Right lung (tissue), 2 donors: ENCODE measurements at regions not wholly inside any gene's neighbourhood (a gene's known extent, or its start where the extent isn't known, plus 50 kb on each side); places are given as distances from the start of the nearest gene placed in this dataset.
"Not testable (repeated sequence)": the region's sequence is repeated elsewhere in the genome, so short reads cannot be mapped to it uniquely, and the experiment has no call there.

Source experiments
- DNase-seq, 2 donors: peaks; one replicate each; pipeline ENCODE4 v3.0.0-alpha.2; 2013

DNA sequence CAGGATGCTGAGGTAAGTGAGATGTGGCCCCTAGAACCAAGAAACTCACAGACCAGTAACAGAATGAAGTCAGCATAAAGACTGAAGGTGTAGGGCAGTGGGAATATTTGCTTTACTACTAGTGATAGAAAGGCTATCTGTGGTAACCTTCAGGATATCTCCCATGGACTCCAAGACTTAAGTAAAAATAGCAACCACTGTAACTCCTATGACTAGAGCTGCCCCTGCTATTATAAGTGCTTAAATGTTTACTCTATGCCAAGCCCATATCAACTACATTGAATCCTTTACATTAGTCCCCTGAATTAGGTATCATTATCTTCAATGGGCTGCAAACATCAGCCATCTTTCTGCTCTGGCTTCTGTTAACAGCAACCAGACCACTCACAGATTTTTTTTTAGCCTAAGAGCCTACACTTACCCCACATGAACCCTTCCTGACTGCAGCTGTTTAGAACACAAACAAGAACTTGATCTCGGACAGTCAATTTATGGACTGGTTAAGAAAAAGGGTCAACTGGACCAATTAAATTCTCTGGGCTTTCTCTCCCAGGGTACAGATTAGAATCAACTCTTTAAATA is 335.1 kb upstream of the API5 start:
- no peak for DNase-seq

DNA sequence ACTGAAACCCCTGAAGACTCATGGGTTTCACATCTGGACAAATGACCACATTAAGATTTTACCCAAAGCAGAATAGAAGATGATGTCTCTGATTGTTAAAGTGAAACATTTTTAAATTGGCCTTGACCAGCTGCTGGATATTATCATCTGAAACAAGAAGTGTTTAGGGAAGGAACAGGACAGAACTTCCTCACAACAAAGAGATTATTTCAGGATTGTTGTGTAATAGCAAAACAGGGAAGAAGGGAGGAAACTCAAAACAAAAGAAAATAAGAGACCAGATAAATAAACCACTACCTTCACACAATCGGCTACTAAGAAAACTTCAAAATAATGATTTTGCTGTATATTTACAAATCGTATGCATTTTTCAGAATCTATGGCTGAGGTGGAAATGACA is 319.2 kb upstream of the API5 start:
- DNase-seq = no peak

DNA sequence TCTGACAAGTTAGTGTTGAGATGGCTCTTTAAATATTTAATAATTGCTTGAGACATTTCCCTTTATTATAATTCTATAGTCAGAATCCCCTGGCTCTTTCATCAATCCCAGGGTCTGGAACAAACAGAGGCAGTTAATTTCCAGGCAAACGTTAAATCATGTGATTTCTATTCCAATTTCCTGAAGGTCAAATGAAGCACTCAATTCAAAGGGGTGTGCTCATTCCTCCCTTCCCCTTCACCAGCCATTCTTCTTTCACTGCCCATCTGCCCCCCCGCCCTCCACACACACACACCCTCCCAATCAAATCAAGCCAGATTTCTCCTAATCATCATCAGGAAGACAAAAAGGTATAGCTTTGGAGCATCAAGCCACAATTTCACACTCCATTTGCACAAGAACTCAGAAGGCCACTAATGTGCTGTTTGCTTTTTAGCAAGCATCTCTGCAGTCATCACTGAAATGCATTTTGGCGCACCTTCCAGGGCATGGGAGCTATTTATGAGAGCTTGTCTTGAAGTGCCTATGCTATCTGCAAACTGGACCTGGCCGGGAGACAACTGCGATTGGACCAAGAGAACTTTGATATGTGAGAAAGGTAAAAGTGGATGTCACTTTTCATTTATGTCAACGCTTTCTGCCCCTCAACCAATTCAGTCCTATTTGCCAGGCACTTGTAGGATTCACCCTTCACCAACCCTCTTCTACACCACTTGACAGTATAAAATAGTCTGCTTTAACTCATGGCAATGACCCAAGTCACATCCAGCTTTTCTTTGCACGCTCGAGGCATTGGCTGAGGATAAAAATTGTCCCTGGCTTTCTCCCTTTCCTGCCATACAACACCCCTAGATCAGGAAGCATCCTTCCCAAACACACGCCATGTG is 315.1 kb upstream of the API5 start:
- no peak for DNase-seq

DNA sequence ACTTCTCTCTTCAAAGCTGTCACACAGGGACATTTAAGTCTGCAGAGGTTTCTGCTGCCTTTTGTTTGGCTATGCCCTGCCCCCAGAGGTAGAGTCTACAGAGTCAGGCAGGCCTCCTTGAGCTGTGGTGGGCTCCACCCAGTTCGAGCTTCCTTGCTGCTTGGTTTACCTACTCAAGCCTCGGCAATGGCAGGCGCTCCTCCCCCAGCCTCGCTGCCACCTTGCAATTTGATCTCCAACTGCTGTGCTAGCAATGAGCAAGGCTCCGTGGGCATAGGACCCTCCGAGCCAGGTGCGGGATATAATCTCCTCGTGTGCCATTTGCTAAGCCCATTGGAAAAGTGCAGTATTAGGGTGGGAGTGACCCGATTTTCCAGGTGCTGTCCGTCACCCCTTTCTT is 306.9 kb upstream of the API5 start:
- not testable (repeated sequence) for DNase-seq

DNA sequence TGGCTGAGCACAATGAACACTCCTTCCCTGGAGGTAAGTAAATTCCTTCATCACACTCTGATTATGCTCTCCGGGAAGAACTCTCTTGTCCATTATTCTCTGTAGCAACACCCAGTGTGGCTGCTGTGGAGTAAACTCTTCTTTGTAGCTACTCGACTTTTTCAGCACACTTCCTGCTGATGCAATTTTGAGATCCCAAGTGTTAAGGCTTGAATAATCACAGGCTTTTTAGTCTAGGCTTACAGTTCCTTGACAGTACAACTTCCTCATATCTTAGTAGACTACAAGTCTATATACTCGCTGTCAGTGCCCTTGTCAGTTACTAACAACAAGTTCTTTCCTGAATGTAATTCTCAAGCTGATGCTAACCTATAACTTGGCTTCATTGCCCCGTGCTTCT is 301.8 kb upstream of the API5 start:
- DNase-seq = no peak

DNA sequence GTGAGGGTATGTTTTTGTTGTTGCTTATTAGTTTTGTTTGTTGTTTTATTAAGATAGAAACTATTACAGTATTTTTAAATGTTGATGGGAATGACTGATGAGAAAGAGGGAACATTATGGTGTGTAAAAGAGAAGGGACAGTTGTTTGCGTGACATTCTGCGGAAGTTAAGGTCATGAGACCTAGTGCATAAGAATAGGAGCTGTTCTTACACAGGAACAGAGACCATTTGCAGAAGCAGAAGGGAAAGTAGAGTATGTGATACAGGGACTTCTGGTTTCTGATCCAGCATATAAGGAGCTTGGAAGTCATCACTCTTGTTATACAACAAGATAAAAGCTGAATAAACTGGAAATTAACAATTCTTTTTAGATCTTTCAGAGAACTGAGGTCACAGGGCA is 299.2 kb upstream of the API5 start:
- no peak for DNase-seq

DNA sequence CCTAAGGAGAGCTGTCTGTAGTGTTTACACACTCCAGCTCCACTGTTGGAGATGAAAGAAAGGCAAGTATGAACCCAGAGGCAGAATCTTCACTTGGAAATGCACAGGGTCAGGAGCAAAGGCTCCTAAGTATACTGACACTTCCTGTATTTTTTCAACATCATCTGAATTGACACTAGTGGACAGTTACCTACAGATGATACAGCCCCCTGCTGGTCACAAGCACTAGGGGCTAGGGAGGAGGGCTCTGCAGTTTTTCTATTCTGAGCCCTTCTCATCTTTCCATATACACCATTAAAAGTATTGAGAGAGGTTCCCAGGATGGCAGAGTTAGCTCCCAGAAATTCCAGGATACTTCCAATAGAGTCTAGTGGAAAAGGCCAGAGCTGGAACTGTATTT is 290.3 kb upstream of the API5 start:
- no peak for DNase-seq

DNA sequence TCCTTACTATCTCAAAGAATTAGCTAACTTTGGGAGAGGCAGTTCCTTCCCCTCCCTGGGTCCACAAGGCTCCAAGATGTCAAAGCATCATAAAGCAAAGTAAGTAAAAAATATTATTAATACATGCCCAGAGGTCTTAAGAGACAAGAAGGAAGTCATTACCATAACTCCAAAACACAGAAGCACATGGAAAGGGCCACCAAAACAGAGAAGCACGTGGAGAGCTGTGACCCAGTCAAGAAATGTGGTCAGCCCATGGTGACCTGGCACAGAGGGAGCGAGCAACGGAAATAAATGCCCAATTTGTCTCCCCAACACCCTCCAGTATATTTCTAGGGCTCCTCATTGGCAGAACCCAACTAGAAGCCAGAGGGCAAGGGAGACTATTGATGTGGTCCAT is 277.5 kb upstream of the API5 start:
- no peak for DNase-seq

DNA sequence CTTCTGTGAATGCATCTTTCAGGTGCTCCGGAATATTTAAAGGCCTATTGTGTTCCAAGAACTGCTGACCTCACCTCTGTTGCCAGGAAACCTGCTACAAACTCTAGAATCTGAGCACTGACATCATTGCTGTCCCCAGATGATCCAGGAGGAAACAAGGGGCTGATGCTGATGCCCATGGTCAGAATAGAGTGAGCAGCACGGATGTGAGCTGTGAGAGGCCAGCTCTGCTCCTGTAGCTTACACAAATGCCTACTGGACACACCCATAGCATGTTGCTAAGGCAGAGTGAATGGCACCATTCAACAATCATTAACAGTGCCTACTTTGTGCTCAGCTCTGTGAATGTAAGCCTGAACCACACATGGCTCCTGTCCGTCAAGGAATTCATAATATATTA is 276.7 kb upstream of the API5 start:
- DNase-seq = no peak

DNA sequence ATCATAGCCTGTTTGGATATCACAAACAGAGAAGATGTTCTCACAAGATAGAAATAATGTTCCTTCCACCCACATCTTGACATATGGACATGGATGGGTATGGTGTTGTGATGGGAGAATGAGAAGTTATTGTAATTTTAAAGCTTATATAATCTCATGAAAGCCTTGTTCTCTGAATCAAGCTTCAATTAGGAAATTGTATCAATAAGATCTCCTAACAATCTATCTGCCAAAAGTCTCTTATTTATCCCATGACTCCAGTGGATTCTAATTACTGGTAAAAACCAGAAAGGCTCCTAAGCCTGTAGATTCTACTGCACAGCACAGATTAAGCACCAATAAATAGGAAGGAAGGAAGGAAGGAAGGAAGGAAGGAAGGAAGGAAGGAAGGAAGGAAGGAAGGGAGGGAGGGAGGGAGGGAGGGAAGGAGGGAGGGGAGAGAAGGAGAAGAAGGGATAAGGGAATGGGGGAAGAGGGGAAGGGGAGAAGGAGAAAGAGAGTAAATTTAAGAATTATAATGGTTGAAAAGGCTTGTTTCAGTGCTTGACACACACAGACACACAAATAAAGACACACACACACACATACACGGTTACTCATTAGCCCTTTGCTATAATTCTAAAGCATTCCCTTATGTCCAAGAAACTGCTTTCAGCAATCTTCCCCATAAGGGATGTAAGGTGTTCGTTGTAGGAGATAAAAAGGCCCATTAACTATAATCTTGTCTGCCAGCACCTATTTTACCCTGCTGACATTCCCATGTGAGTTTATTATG is 258.0 kb upstream of the API5 start:
- no peak for DNase-seq

DNA sequence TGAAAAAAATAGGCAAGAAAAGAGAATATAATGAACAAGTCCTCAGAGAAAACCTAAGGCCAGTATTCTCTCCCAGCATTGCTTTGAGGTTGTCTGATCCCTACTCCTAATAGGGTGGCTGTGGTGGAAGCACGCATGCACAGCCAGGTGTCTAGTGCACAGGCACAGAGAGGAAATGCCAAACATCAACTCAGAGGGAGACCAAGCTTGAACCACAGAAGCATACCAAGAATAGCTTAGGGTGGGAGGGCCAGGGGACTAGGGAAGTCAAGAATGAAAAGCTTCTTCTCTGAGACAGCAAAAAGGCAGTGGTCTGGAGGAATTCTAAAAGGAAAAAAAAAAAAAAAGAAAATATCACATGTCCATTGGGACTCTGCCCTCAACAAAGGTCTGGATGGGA is 244.1 kb upstream of the API5 start:
- no peak for DNase-seq

DNA sequence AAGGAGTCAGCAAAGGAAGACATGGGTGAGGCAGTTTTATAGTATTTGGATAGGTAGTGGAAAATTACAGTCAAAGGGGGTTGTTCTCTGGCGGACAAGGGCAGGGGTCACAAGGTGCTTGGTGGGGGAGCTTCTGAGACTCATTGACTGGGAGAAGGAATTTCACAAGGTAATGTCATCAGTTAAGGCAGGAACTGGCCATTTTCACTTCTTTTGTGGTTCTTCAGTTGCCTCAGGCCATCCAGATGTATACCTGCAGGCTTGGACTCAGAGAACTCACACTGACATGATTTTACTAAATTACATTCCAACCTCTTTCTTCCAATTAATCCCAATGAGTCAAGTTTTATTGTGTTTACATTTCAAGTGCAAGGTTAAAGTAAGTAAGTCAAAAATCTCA is 240.5 kb upstream of the API5 start:
- no peak for DNase-seq

DNA sequence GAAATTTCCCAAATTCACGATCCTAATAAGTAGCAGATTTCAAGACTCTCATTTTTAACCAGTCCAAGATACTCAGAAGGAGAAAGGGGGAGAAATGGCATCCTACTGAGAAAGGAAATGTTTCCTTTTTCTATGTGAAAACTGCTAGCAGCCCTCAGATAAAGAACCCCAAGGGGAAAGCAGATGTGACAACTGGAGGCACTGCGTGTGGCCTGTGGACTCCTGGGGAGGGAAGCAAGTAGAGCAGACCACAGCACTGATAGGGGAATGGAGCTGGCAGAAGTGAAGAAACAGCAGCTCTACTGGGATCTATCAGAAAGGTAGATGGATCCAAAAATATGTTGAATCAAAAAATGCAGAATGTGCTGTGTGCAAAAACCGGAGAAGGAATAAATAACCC is 239.7 kb upstream of the API5 start:
- no peak for DNase-seq

DNA sequence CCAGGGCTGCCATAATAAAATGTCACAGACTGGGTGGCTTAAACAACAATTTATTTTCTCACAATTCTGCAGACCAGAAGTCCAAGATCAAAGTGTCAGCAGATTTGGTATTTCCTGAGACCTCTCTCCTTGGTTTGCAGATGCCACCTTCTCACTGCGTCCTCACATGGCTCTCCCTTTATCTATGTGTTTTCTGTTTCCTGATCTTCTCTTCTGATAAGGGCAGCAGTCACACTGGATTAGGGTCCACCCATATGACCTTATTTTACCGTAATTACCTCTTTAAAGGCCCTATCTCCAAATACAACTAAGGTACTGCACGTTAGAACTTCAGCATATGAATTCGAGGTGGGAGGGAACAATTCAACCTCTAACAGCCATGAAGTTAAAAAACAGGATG is 238.9 kb upstream of the API5 start:
- no peak for DNase-seq

DNA sequence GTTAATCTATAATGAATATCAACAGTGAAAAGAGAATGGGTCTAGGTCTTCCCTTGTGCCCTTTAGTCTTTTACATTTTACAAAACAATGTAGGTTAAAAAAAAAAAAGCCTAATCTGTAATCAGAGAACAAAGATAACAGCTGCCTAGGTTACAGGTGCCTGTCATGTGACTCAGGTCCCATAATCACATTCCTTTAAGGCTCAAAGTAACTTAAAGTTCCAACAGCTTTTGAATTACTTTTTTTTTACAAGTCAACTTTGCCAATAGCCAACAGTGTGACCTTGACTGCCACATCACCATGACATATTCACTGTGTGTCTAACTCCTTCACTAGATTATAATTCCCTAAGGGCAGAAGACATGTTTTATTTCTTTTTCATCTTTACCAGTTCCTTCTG is 237.0 kb upstream of the API5 start:
- no peak for DNase-seq

DNA sequence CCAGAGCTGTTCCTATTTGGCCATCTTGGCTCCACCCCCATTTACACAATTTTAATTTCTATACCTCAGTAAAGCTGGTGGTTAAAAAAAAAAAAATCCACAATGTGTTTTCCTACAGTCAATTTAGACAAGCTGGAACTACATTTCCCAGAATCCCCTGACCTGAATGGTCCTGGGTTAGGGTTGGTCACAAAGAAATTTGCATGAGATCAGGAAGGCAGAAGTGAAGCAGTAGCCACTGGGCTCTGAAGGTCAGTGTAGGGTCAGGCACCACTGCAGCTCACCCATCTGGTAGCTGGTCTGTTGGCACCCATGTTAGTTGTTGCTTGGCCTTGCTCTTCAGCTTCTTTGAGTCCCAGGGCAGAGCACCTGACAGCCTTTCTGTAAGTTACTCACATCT is 210.7 kb upstream of the API5 start:
- no peak for DNase-seq

DNA sequence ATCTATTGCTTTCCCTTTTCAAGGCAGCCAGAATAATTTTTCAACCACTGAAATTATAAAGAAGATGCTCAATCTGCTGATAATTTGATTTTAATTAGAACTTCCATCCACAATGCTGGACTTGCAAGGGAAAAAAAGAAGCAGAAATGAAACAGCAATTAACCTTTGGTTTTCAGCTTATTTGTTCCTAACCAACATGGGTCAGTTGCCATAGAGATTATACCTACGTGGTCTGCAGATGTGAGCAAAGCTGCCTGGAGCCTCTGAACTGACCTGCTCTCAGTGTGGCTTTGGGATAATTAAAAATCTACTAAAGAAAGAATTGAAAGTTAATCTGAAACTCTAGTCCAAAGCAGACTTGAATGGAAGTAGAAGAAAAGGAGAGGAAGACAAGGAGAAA is 195.7 kb upstream of the API5 start:
- no peak for DNase-seq

DNA sequence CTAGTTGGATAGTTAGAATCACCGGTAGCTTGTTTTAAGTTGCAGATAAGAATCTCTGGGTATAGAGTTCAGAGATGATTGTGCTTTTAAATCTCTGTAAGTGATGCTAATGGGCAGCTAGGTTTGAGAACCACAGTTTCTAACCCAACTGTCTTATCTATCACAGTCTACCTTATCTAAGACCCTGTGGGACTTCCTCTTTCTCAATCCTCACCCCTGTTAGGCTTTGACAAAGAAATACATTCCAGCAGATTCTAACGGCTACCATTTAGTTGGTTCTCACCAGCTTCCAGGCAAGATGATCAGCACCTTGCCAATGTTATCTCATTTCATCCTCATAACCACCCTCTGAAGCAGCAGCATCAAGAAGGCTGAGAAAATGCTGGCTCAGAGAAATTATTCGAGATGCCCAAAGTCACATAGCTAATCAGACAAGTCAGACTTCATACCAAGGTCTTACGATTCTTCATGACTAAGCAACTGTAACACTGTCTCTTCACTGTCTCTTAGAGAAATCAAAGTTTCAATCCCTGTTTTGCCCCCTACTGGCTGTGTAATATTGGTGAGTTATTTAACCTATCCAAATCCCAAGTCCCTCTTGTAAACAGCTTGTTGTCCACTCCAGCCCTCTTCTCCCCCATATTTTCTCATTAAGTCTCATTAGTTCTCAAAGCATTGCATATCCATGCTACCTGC is 192.4 kb upstream of the API5 start:
- DNase-seq = no peak

DNA sequence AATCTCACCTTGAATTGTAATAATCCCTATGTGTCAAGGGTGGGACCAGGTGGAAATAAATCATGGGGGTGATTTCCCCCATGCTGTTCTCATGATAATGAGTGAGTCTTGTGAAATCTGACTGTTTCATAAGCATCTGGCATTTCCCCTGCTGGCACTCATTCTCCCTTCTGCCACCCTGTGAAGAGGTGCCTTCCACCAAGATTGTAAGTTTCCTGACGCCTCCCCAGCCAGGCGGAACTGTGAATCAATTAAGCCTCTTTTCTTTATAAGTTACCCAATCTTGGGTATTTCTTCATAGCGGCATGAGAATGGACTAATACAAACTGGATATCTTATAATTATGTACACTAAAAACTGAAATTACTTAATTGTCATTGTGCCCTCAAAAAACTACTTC is 189.2 kb upstream of the API5 start:
- DNase-seq = no peak

DNA sequence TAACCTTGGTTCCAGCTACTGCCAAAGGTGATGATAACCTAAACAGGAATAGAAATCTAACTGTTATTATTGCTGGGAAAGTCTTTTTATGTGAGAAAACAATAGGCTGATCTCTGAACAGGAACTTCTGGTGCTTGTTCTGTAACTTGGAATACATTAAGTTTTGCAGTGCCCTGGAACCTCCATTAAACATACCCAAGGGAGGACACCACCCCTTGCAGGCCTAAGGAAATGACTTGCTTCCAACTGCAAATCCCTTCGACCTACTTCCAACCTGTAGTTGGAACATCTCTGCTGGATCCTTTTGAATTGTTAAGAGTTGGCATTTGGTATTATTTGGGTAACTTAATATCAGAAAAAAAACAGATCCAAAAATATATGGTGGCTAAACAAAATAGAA is 188.4 kb upstream of the API5 start:
- no peak for DNase-seq

DNA sequence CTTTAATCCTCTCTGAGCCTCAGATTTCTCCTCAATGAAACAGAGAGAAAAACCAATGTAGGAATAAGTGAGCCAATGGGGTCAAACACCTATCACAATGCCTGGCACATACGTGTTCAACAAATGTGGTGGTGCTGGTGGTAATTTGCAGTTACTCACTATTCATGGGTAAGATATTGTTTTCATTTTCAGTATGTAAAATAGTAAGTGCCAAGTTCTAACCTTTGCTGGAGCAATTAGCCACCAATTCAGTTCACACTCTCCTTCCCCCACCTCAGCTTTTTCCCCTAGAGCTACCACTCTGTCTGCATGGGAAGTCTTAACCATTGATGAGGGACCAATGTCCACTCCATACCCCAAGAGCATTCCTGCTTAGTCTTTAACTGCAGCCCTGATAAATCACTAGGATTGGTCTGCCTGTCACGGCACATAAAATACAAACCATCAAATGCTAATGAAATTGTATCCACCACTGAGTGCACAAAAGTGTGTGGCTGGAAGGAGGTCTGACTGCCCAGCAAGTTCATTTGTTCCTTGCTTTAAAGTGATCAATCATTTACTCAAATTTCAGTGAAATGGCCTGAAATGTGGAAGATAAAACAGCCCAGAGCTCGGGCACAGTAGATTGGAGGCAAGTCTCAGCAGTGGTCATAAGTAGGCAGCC is 187.4 kb upstream of the API5 start:
- DNase-seq = no peak

DNA sequence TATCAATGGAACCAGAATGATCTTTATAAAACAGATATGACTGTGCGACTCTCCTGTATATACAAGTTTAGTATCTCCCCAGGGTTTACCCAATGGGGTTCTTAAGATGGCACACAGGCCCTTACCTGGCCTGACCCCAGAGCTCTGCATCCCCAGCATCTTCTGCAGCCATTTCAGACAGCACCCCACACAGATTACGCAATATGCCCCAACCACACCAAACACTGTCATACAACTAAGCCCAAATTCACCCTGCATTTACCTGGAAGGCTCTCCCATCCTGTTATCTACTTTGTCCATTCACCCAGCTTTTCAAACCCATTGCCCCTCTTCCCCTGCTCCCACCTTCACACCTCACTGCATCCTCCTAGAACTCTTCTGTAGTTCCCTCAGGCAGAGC is 182.5 kb upstream of the API5 start:
- no peak for DNase-seq
